Lung (tissue), 11 donors: ENCODE measurements at regions not wholly inside any gene's neighbourhood (a gene's known extent, or its start where the extent isn't known, plus 50 kb on each side); places are given as distances from the start of the nearest gene placed in this dataset.

Experiments used
- ATAC-seq: fragments of 200-7000 bp; cut with Tn5 transposase; one replicate; pipeline ENCODE4 v1.9.1; 2020; ENCODE audit warnings: moderate number of reproducible peaks; ENCODE audit not compliant: insufficient read depth, low FRiP score
- DNase-seq, 3 donors: peaks; one replicate each; pipeline ENCODE4 v3.0.0-alpha.2; 2013 to 2017
- H3K27ac ChIP-seq, 2 donors: one replicate each; pipeline ENCODE4 v1.5.1; 2013; ENCODE audit warnings: mild to moderate bottlenecking in 2 of 2, moderate library complexity in 2 of 2, control low read depth in 1 of 2, inconsistent platforms in 1 of 2, low read depth in 1 of 2, low read length in 1 of 2
- H3K27me3 ChIP-seq, 3 donors: one replicate each; pipeline ENCODE4 v1.5.1; 2013; ENCODE audit warnings: low read length in 2 of 3; ENCODE audit not compliant: control insufficient read depth in 3 of 3, insufficient read depth in 3 of 3
- H3K36me3 ChIP-seq, 4 donors: one replicate each; pipeline ENCODE4 v1.5.1; 2013; ENCODE audit warnings: low read length in 4 of 4, mild to moderate bottlenecking in 1 of 4, moderate library complexity in 1 of 4; ENCODE audit not compliant: control insufficient read depth in 4 of 4, insufficient read depth in 4 of 4
- H3K4me1 ChIP-seq, 5 donors: one replicate each; pipeline ENCODE4 v1.5.1; 2013; ENCODE audit warnings: low read length in 5 of 5, mild to moderate bottlenecking in 2 of 5, moderate library complexity in 1 of 5; ENCODE audit not compliant: control insufficient read depth in 5 of 5, insufficient read depth in 5 of 5
- H3K4me3 ChIP-seq: one replicate; pipeline ENCODE4 v1.5.1; 2013; ENCODE audit warnings: mild to moderate bottlenecking, control low read depth, moderate library complexity
- H3K9ac ChIP-seq, 2 donors: one replicate each; pipeline ENCODE4 v1.5.1; 2013; ENCODE audit warnings: low read length in 2 of 2, control low read depth in 1 of 2; ENCODE audit not compliant: insufficient read depth in 1 of 2
- H3K9me3 ChIP-seq, 4 donors: one replicate each; pipeline ENCODE4 v1.5.1; 2013; ENCODE audit warnings: low read length in 3 of 4, mild to moderate bottlenecking in 1 of 4, moderate library complexity in 1 of 4; ENCODE audit not compliant: control insufficient read depth in 4 of 4, insufficient read depth in 3 of 4
- CTCF ChIP-seq: IDR thresholded peaks from 2 replicates; pipeline ENCODE4 v1.5.1; 2012; ENCODE audit warnings: mild to moderate bottlenecking; ENCODE audit errors: control extremely low read depth, extremely low read depth
- WGBS, 2 donors: extraction: QIAGEN DNeasy Blood & Tissue Kit; methylation state at CpG; one replicate each; pipeline ENCODE4 v1.1.7; 2013; 5-methylcytosine and 5-hydroxymethylcytosine counted together
- donor health status: control.
- donor health status: control.
- donor health status: Bipolar disorder and iron deficiency.
- donor health status: healthy.
- donor health status: DM: yes; HTN: yes; CAD: no.

- no peak for DNase-seq
- H3K4me1 ChIP-seq: no peaks in the 10 kb centered on the region
- no peak overlapping the region for H3K4me3 ChIP-seq
- H3K36me3 ChIP-seq: no peaks in the 10 kb centered on the region
- no peak overlapping the region for H3K9ac ChIP-seq
- H3K27ac ChIP-seq: no peak overlapping the region
- TF ChIP-seq CTCF: no peak
- no peaks in the 10 kb centered on the region for H3K27me3 ChIP-seq
- peaks cover 0 to 8% (median 3%) of the 10 kb centered on the region in 4 donors for H3K9me3 ChIP-seq
- ATAC-seq: no peak
- WGBS, 2 donors: 73 to 78% methylated on average over 7 of the region's 7 CpGs
These were observed 491.1 kb upstream of the EYS start for GRCh38 chr6:66198062-66198624.

GRCh38 chr6:66190858-66191257 is 483.8 kb upstream of the EYS start:
- Histone ChIP-seq H3K27ac (no peak overlapping the region), H3K9me3 (peaks cover 0 to 2% (median 0%) of the 10 kb centered on the region in 4 donors), H3K27me3 (no peaks in the 10 kb centered on the region), H3K4me1 (no peaks in the 10 kb centered on the region), H3K9ac (no peak overlapping the region), H3K4me3 (no peak overlapping the region), H3K36me3 (no peaks in the 10 kb centered on the region)
- ATAC-seq (no peak), DNase-seq (no peak)
- no peak for TF ChIP-seq CTCF
- WGBS, 2 donors: 71 to 78% methylated on average over 5 of the region's 5 CpGs

GRCh38 chr6:66189915-66190314 is 482.9 kb upstream of the EYS start:
- 66 to 85% methylated on average over 3 of the region's 3 CpGs for WGBS, 2 donors

More at GRCh38 chr6:66189915-66190314, 482.9 kb upstream of the EYS start:
- TF ChIP-seq CTCF: no peak
- Histone ChIP-seq H3K9me3 (peaks cover 0 to 2% (median 0%) of the 10 kb centered on the region in 4 donors), H3K4me1 (no peaks in the 10 kb centered on the region), H3K4me3 (no peak overlapping the region), H3K27ac (no peak overlapping the region), H3K27me3 (no peaks in the 10 kb centered on the region), H3K36me3 (no peaks in the 10 kb centered on the region), H3K9ac (no peak overlapping the region)
- DNase-seq: no peak
- no peak for ATAC-seq
